Mesenchymal stem cell (in vitro differentiated cells and primary cell): ENCODE measurements at regions not wholly inside any gene's neighbourhood (a gene's known extent, or its start where the extent isn't known, plus 50 kb on each side); places are given as distances from the start of the nearest gene placed in this dataset.

Experiments
- DNase-seq: peaks from one replicate; pipeline ENCODE4 v3.0.0-alpha.2; 2013
- H2AFZ ChIP-seq: one replicate; pipeline ENCODE4 v1.6.1; 2013; ENCODE audit warnings: low read depth, mild to moderate bottlenecking, control low read depth, inconsistent platforms, low read length, moderate library complexity
- H2AK5ac ChIP-seq: 2 replicates; pipeline ENCODE4 v1.6.1; 2013; ENCODE audit warnings: low read length, moderate library complexity, mild to moderate bottlenecking, inconsistent platforms; ENCODE audit not compliant: severe bottlenecking
- H2BK120ac ChIP-seq: one replicate; pipeline ENCODE4 v1.6.1; 2013; ENCODE audit warnings: low read depth, mild to moderate bottlenecking, inconsistent platforms, low read length, moderate library complexity
- H2BK12ac ChIP-seq, 2 experiments: one replicate each; pipeline ENCODE4 v1.6.1; 2013; ENCODE audit warnings: inconsistent platforms in 2 of 2, low read length in 2 of 2, mild to moderate bottlenecking in 2 of 2, moderate library complexity in 2 of 2, control low read depth in 1 of 2
- H2BK15ac ChIP-seq: one replicate; pipeline ENCODE4 v1.6.1; 2013; ENCODE audit warnings: mild to moderate bottlenecking, low read depth, inconsistent platforms; ENCODE audit not compliant: poor library complexity, severe bottlenecking
- H2BK5ac ChIP-seq: 2 replicates; pipeline ENCODE4 v1.6.1; 2013; ENCODE audit warnings: low read depth, mild to moderate bottlenecking, low read length, control low read depth, inconsistent platforms; ENCODE audit not compliant: poor library complexity, severe bottlenecking
- H3K14ac ChIP-seq, 2 experiments: one replicate each; pipeline ENCODE4 v1.6.1; 2013; ENCODE audit warnings: inconsistent platforms in 2 of 2, low read length in 2 of 2, control low read depth in 1 of 2, mild to moderate bottlenecking in 1 of 2, moderate library complexity in 1 of 2
- H3K18ac ChIP-seq, 2 experiments: one replicate each; pipeline ENCODE4 v1.6.1; 2013; ENCODE audit warnings: inconsistent platforms in 2 of 2, low read length in 2 of 2, control low read depth in 1 of 2, low read depth in 1 of 2, mild to moderate bottlenecking in 1 of 2
- H3K23ac ChIP-seq, 2 experiments: one replicate each; pipeline ENCODE4 v1.6.1; 2013; ENCODE audit warnings: inconsistent platforms in 2 of 2, low read length in 2 of 2, mild to moderate bottlenecking in 2 of 2, moderate library complexity in 2 of 2, control low read depth in 1 of 2
- H3K27ac ChIP-seq: 2 replicates; pipeline ENCODE4 v1.5.1; 2013; ENCODE audit warnings: mild to moderate bottlenecking, moderate library complexity, low read length, control low read depth, inconsistent platforms; ENCODE audit not compliant: poor library complexity, severe bottlenecking
- H3K27me3 ChIP-seq, 2 experiments: 2 replicates each; pipeline versions ENCODE4 v1.6.1 to v1.7.0; 2013; ENCODE audit warnings: low read length in 2 of 2, mild to moderate bottlenecking in 2 of 2, moderate library complexity in 2 of 2, control low read depth in 1 of 2, inconsistent platforms in 1 of 2; ENCODE audit not compliant: control insufficient read depth in 1 of 2, insufficient read depth in 1 of 2
- H3K36me3 ChIP-seq, 2 experiments: 2 replicates each; pipeline versions ENCODE4 v1.6.1 to v1.7.0; 2013; ENCODE audit warnings: low read length in 2 of 2, control low read depth in 1 of 2, inconsistent platforms in 1 of 2, low read depth in 1 of 2, mild to moderate bottlenecking in 1 of 2; ENCODE audit not compliant: insufficient read depth in 2 of 2, control insufficient read depth in 1 of 2
- H3K4ac ChIP-seq, 2 experiments: one replicate each; pipeline ENCODE4 v1.6.1; 2013; ENCODE audit warnings: inconsistent platforms in 2 of 2, low read length in 2 of 2, mild to moderate bottlenecking in 2 of 2, moderate library complexity in 2 of 2, control low read depth in 1 of 2, low read depth in 1 of 2
- H3K4me1 ChIP-seq: 2 replicates; pipeline ENCODE4 v1.6.1; 2013; ENCODE audit warnings: low read depth, low read length, control low read depth; ENCODE audit not compliant: control insufficient read depth, insufficient read depth
- H3K4me2 ChIP-seq: 2 replicates; pipeline ENCODE4 v1.6.1; 2013; ENCODE audit warnings: low read length, mild to moderate bottlenecking, inconsistent platforms; ENCODE audit not compliant: poor library complexity, severe bottlenecking
- H3K4me3 ChIP-seq, 2 experiments: 2 replicates each; pipeline versions ENCODE4 v1.5.1 to v1.7.0; 2013; ENCODE audit warnings: low read length in 2 of 2, mild to moderate bottlenecking in 2 of 2, control low read depth in 1 of 2, low read depth in 1 of 2; ENCODE audit not compliant: insufficient read depth in 1 of 2
- H3K79me1 ChIP-seq: replicated peaks from 2 replicates; pipeline ENCODE4 v1.6.1; 2013; ENCODE audit warnings: mild to moderate bottlenecking, control low read depth, low read length, inconsistent platforms; ENCODE audit not compliant: poor library complexity, severe bottlenecking
- H3K9ac ChIP-seq: 2 replicates; pipeline ENCODE4 v1.7.0; 2013; ENCODE audit warnings: mild to moderate bottlenecking, low read length, moderate library complexity
- H3K9me3 ChIP-seq: 2 replicates; pipeline ENCODE4 v1.7.0; 2013; ENCODE audit warnings: mild to moderate bottlenecking, low read length; ENCODE audit not compliant: control insufficient read depth
- H4K8ac ChIP-seq: one replicate; pipeline ENCODE4 v1.6.1; 2013; ENCODE audit warnings: inconsistent platforms, mild to moderate bottlenecking, low read length, moderate library complexity
- H4K91ac ChIP-seq: one replicate; pipeline ENCODE4 v1.6.1; 2013; ENCODE audit warnings: mild to moderate bottlenecking, low read length, inconsistent platforms
- WGBS: methylation state at CpG from one replicate; pipeline ENCODE4 v1.1.7; 2013; ENCODE audit warnings: mixed read lengths; 5-methylcytosine and 5-hydroxymethylcytosine counted together

DNA sequence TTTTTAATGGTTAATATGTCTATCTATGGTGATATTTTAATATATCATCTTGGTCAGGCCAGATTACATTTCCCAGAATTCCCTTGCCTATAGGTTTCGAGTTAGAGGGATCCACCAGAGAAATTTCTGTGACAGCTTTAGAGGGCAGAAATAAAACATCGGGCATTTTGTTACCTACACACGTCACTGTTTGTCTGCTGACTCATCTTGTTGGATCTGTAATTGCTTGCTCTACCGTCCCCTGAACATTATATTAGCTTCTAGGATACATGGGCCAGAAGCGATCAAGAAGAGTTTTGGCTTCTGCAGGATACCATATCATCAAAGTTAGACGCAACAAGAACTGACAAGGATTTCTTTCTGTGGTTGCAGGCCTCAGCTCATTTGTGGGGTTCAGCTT, 795.8 kb upstream of the GCFC2 start:
- Histone ChIP-seq H3K27ac (no peak overlapping the region), H2AK5ac (no peak overlapping the region), H3K27me3 (no peaks in the 10 kb centered on the region), H2BK120ac (no peak overlapping the region), H3K36me3 (no peaks in the 10 kb centered on the region), H3K9ac (no peak overlapping the region), H3K4me2 (no peak overlapping the region), H3K79me1 (no peaks in the 10 kb centered on the region), H3K4me1 (no peaks in the 10 kb centered on the region), H3K4ac (no peak overlapping the region), H4K91ac (no peak overlapping the region), H3K9me3 (no peaks in the 10 kb centered on the region), H2BK15ac (no peak overlapping the region), H3K4me3 (no peak overlapping the region), H3K14ac (no peak overlapping the region), H3K23ac (no peak overlapping the region), H2BK12ac (no peak overlapping the region), H3K18ac (no peak overlapping the region), H2BK5ac (no peak overlapping the region), H4K8ac (no peak overlapping the region), H2AFZ (no peak overlapping the region)
- 91% methylated on average over 6 of the region's 6 CpGs for WGBS
- DNase-seq = no peak

DNA sequence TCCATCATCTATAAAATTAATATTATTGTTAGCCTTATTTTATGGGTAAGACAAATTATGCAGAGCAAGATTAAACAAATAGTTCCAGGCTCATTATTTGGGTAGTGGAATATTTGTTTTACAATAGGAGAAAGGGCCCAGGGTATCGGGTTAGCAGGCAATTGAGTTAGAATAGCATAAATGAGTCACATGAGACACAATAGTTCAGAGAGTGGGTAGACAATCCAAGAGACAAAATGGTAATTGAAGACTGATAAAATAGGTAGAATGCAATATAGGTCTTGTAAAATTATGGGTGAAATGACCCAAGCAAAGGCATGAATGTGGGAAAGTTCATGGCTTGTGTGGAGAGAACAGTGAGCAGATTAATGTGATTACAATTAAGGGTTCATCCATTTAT, 790.9 kb upstream of the GCFC2 start:
- H3K4me2 ChIP-seq = no peak overlapping the region
- no peak overlapping the region for H2BK15ac ChIP-seq
- H3K14ac ChIP-seq = no peak overlapping the region
- no peak for DNase-seq
- no peaks in the 10 kb centered on the region for H3K9me3 ChIP-seq
- no peak overlapping the region for H2AK5ac ChIP-seq
- H2BK120ac ChIP-seq = no peak overlapping the region
- H3K27me3 ChIP-seq = no peaks in the 10 kb centered on the region
- no peak overlapping the region for H2AFZ ChIP-seq
- H3K4me3 ChIP-seq = no peak overlapping the region
- 90% methylated on average over 1 of the region's 1 CpG for whole genome bisulfite sequencing
- H3K9ac ChIP-seq = no peak overlapping the region
- no peak overlapping the region for H2BK12ac ChIP-seq
- H2BK5ac ChIP-seq = no peak overlapping the region
- no peak overlapping the region for H3K4ac ChIP-seq
- no peak overlapping the region for H4K91ac ChIP-seq
- H3K36me3 ChIP-seq = no peaks in the 10 kb centered on the region
- H3K4me1 ChIP-seq = no peaks in the 10 kb centered on the region
- no peaks in the 10 kb centered on the region for H3K79me1 ChIP-seq
- no peak overlapping the region for H3K27ac ChIP-seq
- no peak overlapping the region for H4K8ac ChIP-seq
- H3K18ac ChIP-seq = no peak overlapping the region
- H3K23ac ChIP-seq = no peak overlapping the region

DNA sequence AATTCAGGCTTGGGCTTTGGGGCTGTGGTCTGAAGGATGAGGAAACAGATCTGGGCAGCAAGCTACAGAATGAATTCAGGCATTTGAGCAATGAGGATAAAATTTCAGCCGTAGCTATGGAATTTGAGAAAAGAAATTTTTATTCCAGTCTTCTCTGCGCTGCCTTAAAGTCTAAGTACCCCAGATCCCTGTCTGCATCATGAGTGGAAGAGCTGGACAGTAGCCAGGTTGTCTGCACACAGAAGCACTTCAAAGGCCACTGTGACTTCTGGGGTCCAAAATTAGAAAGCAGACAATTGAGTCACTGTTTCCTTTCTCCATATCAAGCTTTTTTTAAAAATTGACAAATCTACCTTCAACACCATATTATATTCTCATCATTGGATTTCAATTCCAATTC, 787.6 kb upstream of the GCFC2 start:
- no peak for DNase-seq
- WGBS = 89% methylated on average over 2 of the region's 2 CpGs
- Histone ChIP-seq H3K27me3 (no peaks in the 10 kb centered on the region), H2AFZ (no peak overlapping the region), H3K4me2 (no peak overlapping the region), H2BK15ac (no peak overlapping the region), H3K9me3 (no peaks in the 10 kb centered on the region), H3K36me3 (no peaks in the 10 kb centered on the region), H2BK5ac (no peak overlapping the region), H4K91ac (no peak overlapping the region), H2BK120ac (no peak overlapping the region), H3K27ac (no peak overlapping the region), H3K18ac (no peak overlapping the region), H3K23ac (no peak overlapping the region), H4K8ac (no peak overlapping the region), H3K4me1 (no peaks in the 10 kb centered on the region), H3K4me3 (no peak overlapping the region), H2BK12ac (no peak overlapping the region), H3K9ac (no peak overlapping the region), H3K14ac (no peak overlapping the region), H3K79me1 (no peaks in the 10 kb centered on the region), H3K4ac (no peak overlapping the region), H2AK5ac (no peak overlapping the region)

DNA sequence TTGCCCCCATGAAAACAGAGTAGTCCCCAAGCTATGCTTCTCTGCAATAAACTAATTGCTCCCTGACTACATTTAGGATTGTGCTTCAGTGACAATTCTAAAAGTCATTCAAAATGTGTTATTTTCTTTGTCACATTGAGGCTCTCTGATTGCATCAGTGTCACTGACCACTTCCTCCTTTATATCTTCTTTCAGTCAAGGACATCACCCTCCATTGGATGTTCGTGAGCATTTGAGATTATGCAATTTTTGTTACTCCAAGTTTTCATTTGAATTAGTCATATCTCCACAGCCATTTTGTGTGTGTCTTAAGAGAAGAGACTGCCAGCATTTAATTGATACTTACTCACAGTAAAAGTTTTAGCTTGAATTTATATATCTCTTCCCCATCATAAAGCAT, 780.8 kb upstream of the GCFC2 start:
- Histone ChIP-seq H3K4me1 (no peaks in the 10 kb centered on the region), H2BK120ac (no peak overlapping the region), H3K9ac (no peak overlapping the region), H3K4me3 (no peak overlapping the region), H3K14ac (no peak overlapping the region), H3K23ac (no peak overlapping the region), H3K27me3 (no peaks in the 10 kb centered on the region), H4K8ac (no peak overlapping the region), H2AFZ (no peak overlapping the region), H3K79me1 (no peaks in the 10 kb centered on the region), H3K27ac (no peak overlapping the region), H3K36me3 (no peaks in the 10 kb centered on the region), H3K9me3 (no peaks in the 10 kb centered on the region), H2BK15ac (no peak overlapping the region), H3K18ac (no peak overlapping the region), H4K91ac (no peak overlapping the region), H2AK5ac (no peak overlapping the region), H2BK5ac (no peak overlapping the region), H3K4me2 (no peak overlapping the region), H3K4ac (no peak overlapping the region), H2BK12ac (no peak overlapping the region)
- no CpG with 5 or more reads among the region's 1 CpG for WGBS
- peak; percentile 37 for DNase-seq
